A673 (cell line): ENCODE measurements at regions not wholly inside any gene's neighbourhood (a gene's known extent, or its start where the extent isn't known, plus 50 kb on each side); places are given as distances from the start of the nearest gene placed in this dataset.
"Not testable (repeated sequence)": the region's sequence is repeated elsewhere in the genome, so short reads cannot be mapped to it uniquely, and the experiment has no call there.

Experiments
- BruUV-seq: library from RNA; stranded (reverse); fragments of 400-500 nt; replicated peaks from 2 replicates; lab custom pipeline; 2021; lab: Mats Ljungman, UMichigan
- CTCF ChIA-PET: fragments of 300-600 bp; sonication (Branson Sonifier 250); formaldehyde crosslinking; loops from one replicate; lab custom pipeline; 2022; ENCODE audit warnings: antibody characterized with exemption; lab: Charles Lee
- POLR2A ChIA-PET: fragments of 300-600 bp; sonication (Branson Sonifier 250); formaldehyde crosslinking; loops from one replicate; lab custom pipeline; 2022; ENCODE audit warnings: antibody characterized with exemption; ENCODE audit not compliant: low non-redundant PET; lab: Charles Lee
- DNase-seq: peaks from one replicate; pipeline ENCODE4 v3.0.0-alpha.2; 2015; ENCODE audit warnings: low spot score
- H3K27ac ChIP-seq: fragments of 200-600 bp; sonication (generic); 2 replicates; pipeline ENCODE4 v1.5.1; 2016; ENCODE audit warnings: mixed run types, low read depth, mild to moderate bottlenecking, mixed read lengths, antibody characterized with exemption, low read length; ENCODE audit not compliant: poor library complexity, severe bottlenecking
- H3K27me3 ChIP-seq: fragments of 200-600 bp; sonication (generic); replicated peaks from 2 replicates; pipeline ENCODE4 v1.6.1; 2017; ENCODE audit warnings: mixed run types, low read depth, mild to moderate bottlenecking, mixed read lengths, antibody characterized with exemption, low read length; ENCODE audit not compliant: insufficient read depth, poor library complexity
- H3K36me3 ChIP-seq: fragments of 200-600 bp; sonication (generic); 2 replicates; pipeline ENCODE4 v1.6.1; 2016; ENCODE audit warnings: mixed run types, mild to moderate bottlenecking, mixed read lengths, antibody characterized with exemption, low read length; ENCODE audit not compliant: insufficient read depth, poor library complexity, severe bottlenecking
- H3K4me1 ChIP-seq: fragments of 200-600 bp; sonication (generic); 2 replicates; pipeline ENCODE4 v1.6.1; 2017; ENCODE audit warnings: mixed run types, mild to moderate bottlenecking, mixed read lengths, antibody characterized with exemption, low read length; ENCODE audit not compliant: insufficient read depth, poor library complexity, severe bottlenecking
- H3K4me3 ChIP-seq: fragments of 200-600 bp; sonication (generic); 2 replicates; pipeline ENCODE4 v1.5.1; 2016; ENCODE audit warnings: low read depth, mixed run types, mild to moderate bottlenecking, mixed read lengths, low read length; ENCODE audit not compliant: poor library complexity, severe bottlenecking
- H3K9me3 ChIP-seq: fragments of 200-600 bp; sonication (generic); 2 replicates; pipeline ENCODE4 v1.6.1; 2016; ENCODE audit warnings: mixed run types, low read depth, mild to moderate bottlenecking, mixed read lengths, antibody characterized with exemption, low read length; ENCODE audit not compliant: poor library complexity, severe bottlenecking
- EZH2 ChIP-seq: fragments of 200-600 bp; sonication (generic); IDR thresholded peaks from 2 replicates; pipeline ENCODE4 v1.6.1; 2017; ENCODE audit warnings: borderline replicate concordance, low read depth, mild to moderate bottlenecking, mixed read lengths, antibody characterized with exemption, low read length; ENCODE audit not compliant: poor library complexity, severe bottlenecking
- intact Hi-C: fragments of 100-400 bp; cut with micrococcal nuclease; formaldehyde crosslinking; loops from one replicate; pipeline ENCODE4 v1.10.0; 2022; ENCODE audit not compliant: unreplicated experiment
- TF ChIP-seq, protein P1 (sequence below): fragments of 300-800, 200-600 bp; sonication (generic); conservative IDR thresholded peaks from 2 replicates; pipeline ENCODE4 v1.5.1; 2017; ENCODE audit warnings: low read depth, mild to moderate bottlenecking, antibody characterized with exemption, low read length, moderate library complexity, mixed read lengths

DNA sequence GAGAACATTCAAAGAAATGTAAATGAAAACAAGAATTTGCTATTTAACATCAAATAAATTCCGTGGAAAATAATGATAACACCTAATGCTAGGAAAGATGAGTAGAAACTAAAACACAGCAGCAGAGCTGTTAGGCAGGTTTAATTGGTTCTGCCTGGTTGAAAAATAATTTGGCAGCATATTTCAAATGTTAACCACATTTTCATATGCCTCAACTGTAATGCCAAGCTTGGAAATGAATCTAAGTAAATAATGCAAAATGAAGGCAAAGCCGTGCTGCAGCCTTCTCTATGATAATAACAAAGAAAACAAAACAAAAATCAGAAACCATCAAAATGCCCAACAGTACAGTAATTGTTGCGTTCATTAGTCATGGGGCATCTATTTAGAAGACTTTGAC is 79.9 kb upstream of the MSX2 start:
- intact Hi-C loops = no loop called here
- Histone ChIP-seq H3K27ac (no peak overlapping the region), H3K36me3 (no peaks in the 10 kb centered on the region), H3K27me3 (no peaks in the 10 kb centered on the region), H3K4me3 (no peak overlapping the region), H3K9me3 (no peaks in the 10 kb centered on the region), H3K4me1 (no peaks in the 10 kb centered on the region)
- ChIA-PET CTCF (no interaction called here), POLR2A (no interaction called here)
- no TSS peak for BruUV-seq
- DNase-seq = no peak
- no peak for TF ChIP-seq EZH2

DNA sequence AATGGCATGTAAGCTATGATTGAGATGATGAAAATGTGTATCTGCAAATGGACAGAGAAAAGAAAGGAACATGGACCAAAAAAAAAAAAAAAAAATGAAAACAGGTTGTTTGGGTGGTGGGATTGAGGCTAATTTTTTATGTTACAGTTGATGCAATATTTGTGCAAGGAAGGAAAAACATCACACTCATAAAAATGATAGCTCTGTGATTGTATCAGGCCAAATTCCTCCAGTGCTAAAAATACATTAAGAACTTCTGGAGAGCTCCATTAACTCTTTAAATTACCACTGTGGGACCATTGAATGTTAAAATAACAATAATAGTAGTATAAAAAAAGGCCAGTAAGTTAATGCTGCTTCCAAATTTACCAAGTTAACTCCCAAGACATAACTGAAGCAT is 79.5 kb upstream of the MSX2 start:
- no peak for DNase-seq
- Histone ChIP-seq H3K27me3 (no peaks in the 10 kb centered on the region), H3K9me3 (no peaks in the 10 kb centered on the region), H3K36me3 (no peaks in the 10 kb centered on the region), H3K27ac (no peak overlapping the region), H3K4me3 (no peak overlapping the region), H3K4me1 (no peaks in the 10 kb centered on the region)
- ChIA-PET CTCF (no interaction called here), POLR2A (no interaction called here)
- intact Hi-C loops = no loop called here
- BruUV-seq = no TSS peak
- TF ChIP-seq, protein P1, sequence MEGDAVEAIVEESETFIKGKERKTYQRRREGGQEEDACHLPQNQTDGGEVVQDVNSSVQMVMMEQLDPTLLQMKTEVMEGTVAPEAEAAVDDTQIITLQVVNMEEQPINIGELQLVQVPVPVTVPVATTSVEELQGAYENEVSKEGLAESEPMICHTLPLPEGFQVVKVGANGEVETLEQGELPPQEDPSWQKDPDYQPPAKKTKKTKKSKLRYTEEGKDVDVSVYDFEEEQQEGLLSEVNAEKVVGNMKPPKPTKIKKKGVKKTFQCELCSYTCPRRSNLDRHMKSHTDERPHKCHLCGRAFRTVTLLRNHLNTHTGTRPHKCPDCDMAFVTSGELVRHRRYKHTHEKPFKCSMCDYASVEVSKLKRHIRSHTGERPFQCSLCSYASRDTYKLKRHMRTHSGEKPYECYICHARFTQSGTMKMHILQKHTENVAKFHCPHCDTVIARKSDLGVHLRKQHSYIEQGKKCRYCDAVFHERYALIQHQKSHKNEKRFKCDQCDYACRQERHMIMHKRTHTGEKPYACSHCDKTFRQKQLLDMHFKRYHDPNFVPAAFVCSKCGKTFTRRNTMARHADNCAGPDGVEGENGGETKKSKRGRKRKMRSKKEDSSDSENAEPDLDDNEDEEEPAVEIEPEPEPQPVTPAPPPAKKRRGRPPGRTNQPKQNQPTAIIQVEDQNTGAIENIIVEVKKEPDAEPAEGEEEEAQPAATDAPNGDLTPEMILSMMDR = no peak
- no peak for TF ChIP-seq EZH2

DNA sequence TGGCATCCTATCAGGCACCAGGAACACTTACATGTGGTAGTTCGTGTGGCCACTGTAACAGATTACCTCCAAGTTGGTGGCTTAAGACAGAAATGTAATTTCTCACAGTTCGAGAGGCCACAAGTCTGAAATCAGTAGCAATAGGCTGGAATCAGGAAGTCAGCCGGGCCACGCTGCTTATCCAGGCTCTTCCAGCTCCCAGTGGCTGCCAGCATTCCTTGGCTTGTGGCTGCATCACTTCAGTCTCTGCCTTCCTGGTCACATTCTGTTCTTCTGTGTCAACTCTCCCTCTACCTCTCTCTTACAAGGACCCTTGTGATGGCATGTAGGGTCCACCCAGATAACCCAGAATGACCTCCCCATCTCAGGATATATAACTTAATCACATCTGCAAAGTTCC is 78.7 kb upstream of the MSX2 start:
- H3K4me1 ChIP-seq = no peaks in the 10 kb centered on the region
- H3K4me3 ChIP-seq = no peak overlapping the region
- no peaks in the 10 kb centered on the region for H3K36me3 ChIP-seq
- CTCF ChIA-PET = no interaction called here
- POLR2A ChIA-PET = no interaction called here
- no peaks in the 10 kb centered on the region for H3K27me3 ChIP-seq
- no peak for DNase-seq
- BruUV-seq = no TSS peak
- H3K9me3 ChIP-seq = no peaks in the 10 kb centered on the region
- TF ChIP-seq, protein P1 = no peak
- no peak for TF ChIP-seq EZH2
- intact Hi-C loops = no loop called here
- H3K27ac ChIP-seq = no peak overlapping the region

DNA sequence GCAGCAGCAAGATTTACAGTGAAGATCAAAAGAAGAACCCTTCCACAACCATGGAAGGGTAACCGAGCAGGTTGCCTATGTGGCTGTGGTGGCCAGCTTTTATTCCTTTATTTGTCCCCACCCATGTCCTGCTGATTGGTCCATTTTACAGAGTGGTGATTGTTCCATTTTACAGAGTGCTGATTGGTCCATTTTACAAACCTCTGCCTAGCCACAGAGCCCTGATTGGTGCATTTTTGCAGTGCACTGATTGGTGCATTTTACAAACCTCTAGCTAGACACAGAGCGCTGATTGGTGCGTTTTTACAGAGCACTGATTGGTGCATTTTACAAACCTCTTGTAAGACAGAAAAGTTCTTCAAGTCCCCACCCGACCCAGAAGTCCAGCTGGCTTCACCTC is 75.8 kb upstream of the MSX2 start:
- H3K9me3 ChIP-seq, DNase-seq, BruUV-seq, CTCF ChIA-PET, H3K4me3 ChIP-seq, H3K4me1 ChIP-seq, H3K27ac ChIP-seq, intact Hi-C loops, H3K27me3 ChIP-seq, POLR2A ChIA-PET, H3K36me3 ChIP-seq: not testable (repeated sequence)
